IgD-negative memory B cell (primary cell): ENCODE measurements at regions not wholly inside any gene's neighbourhood (a gene's known extent, or its start where the extent isn't known, plus 50 kb on each side); places are given as distances from the start of the nearest gene placed in this dataset.
"Not testable (repeated sequence)": the region's sequence is repeated elsewhere in the genome, so short reads cannot be mapped to it uniquely, and the experiment has no call there.

Source experiments
- H3K27ac Mint-ChIP-seq, 3 donors: one replicate each; pipeline ENCODE4 v1.8.0; 2020 to 2022; ENCODE audit warnings: mild to moderate bottlenecking in 3 of 3, mixed read lengths in 3 of 3, moderate library complexity in 1 of 3
- H3K27me3 Mint-ChIP-seq: one replicate; pipeline ENCODE4 v1.8.0; 2021; ENCODE audit warnings: mixed read lengths
- H3K36me3 Mint-ChIP-seq: one replicate; pipeline ENCODE4 v1.8.0; 2020; ENCODE audit warnings: mild to moderate bottlenecking, mixed read lengths
- H3K4me1 Mint-ChIP-seq, 3 donors: one replicate each; pipeline ENCODE4 v1.8.0; 2020 to 2022; ENCODE audit warnings: mixed read lengths in 3 of 3, mild to moderate bottlenecking in 1 of 3
- H3K4me3 Mint-ChIP-seq, 4 donors: one replicate each; pipeline ENCODE4 v1.8.0; 2020 to 2022; ENCODE audit warnings: mild to moderate bottlenecking in 4 of 4, mixed read lengths in 4 of 4, moderate library complexity in 3 of 4
- H3K9me3 Mint-ChIP-seq, 3 donors: one replicate each; pipeline ENCODE4 v1.8.0; 2020 to 2021; ENCODE audit warnings: mixed read lengths in 3 of 3, mild to moderate bottlenecking in 1 of 3

DNA sequence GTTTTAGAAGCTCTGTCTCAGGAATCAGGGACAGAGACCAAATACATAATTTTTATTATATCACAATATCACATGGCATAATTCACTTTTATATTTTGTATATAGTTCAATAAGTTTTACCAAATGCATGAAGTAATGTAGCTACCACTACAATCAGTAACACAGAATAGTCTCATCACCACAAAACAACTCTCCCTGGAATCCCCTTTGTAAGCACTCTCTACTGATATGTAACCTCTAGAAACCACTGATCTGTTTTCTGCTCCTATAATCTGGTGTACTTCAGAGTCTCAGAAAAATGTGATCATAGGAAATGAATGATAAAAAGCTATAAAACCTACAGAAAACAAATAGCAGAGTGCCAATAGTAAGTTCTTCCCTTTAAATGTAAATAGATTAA, 1465.9 kb downstream of the SPATA31A7 start:
- not testable (repeated sequence) for H3K4me3 Mint-ChIP-seq, H3K36me3 Mint-ChIP-seq, H3K4me1 Mint-ChIP-seq, H3K27ac Mint-ChIP-seq, H3K27me3 Mint-ChIP-seq, H3K9me3 Mint-ChIP-seq

DNA sequence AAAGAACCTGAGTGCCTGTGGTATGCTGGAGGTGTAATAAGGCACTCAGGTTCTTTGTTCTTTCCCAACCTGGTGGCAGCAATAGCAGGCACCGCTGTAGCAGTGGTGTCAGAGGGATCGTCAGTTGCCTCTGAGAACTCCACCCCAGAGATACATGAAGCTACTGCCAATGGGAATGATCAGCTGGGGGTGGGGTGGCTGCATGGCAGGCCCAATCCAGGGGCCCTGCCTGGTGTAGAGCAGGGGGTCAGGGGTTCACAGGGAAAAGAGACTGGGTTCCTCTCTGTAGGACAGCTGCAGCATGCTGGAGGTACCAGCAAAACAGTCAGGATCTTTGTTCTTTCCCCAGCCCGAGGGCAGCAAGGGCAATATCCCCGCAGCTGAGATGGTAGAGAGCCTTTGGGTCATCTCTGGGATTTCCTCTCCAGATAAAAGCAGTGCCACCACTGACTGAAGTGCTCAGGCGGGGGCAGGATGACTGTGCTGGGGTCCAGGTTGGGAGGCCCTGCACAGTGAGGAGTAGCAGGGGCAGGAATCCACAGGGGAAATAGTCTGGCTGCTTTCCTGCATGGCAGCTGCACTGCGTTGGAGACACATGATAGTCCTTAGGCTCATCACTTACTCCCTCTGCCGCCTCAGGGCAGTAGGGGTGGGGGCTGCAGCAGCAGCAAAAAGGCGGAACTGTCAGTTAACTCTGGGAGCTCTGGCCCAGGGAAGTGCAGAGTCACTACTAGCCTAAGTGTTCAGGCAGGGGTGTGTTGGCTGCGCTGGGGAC, 1473.1 kb downstream of the SPATA31A7 start:
- not testable (repeated sequence) for H3K27ac Mint-ChIP-seq, H3K27me3 Mint-ChIP-seq, H3K36me3 Mint-ChIP-seq, H3K9me3 Mint-ChIP-seq, H3K4me3 Mint-ChIP-seq, H3K4me1 Mint-ChIP-seq

DNA sequence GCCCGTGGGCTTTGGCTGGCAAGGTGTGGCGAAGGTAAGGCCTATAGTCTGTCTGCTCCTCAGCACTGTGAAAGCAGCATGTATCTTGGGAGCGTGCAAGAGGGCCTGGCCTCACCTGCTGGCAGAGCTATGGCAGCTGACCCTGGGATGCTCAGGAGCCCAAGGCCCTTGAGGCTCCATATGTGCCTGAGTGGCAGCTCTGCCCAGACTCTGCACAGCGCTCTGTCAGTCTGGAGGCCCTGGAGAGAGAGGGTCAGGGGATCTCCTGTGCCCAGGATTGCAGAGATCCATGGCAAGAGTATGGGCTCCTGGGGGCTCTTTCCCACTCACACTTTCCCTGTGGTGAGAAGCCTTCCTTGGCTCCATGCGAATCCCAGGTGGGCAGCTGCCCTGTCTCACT, 1473.7 kb downstream of the SPATA31A7 start:
- H3K4me3 Mint-ChIP-seq = not testable (repeated sequence)

DNA sequence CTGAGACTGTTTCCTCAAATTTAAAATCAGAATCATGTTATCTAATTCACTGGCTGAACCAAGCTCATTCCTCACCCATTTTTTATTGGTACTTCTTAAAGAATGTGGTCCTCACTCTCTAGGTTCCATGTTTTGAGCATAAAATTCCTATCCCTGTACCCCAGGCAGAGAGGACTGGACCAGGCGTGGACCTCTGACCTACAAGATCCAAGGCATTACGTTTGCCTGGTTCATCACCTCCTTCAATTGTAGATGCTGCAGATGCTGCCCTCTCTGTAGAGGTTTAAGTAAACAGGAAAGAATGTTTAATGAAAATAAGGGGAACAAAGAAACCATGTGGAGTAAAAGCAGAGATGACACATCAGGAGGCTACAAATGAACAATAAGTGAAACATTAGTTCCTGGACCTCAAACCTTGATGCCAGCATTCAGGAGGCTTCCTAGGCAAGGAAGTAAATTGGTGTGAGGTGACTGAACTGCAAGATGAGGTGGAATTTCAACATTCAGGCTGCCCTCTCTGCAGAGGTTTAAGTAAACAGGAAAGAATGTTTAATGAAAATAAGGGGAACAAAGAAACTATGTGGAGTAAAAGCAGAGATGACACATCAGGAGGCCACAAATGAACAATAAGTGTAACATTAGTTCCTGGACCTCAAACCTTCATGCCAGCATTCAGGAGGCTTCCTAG, 1477.4 kb downstream of the SPATA31A7 start:
- not testable (repeated sequence) for H3K4me1 Mint-ChIP-seq, H3K27me3 Mint-ChIP-seq, H3K9me3 Mint-ChIP-seq, H3K27ac Mint-ChIP-seq, H3K4me3 Mint-ChIP-seq, H3K36me3 Mint-ChIP-seq

More for the DNA sequence above, 1473.7 kb downstream of the SPATA31A7 start:
- H3K4me1 Mint-ChIP-seq, H3K27me3 Mint-ChIP-seq, H3K27ac Mint-ChIP-seq, H3K9me3 Mint-ChIP-seq, H3K36me3 Mint-ChIP-seq: not testable (repeated sequence)

DNA sequence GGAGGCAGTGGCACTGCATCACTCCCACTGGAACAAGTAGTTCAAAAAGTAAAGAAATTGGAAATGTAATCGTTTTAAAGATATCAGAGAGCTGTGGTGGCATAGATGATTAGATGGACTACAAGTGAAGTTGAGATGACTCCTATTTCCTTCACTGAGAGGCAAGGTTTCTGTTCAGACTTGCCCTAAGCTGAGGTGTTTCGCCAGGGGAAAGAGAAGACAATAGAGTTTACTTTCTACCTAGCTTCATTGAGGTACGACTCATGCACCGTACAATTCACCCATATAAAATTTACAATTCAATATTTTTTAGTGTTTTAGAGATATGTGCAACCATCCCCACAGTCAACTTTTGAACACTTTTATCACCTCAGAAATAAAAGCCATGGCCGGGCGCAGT, 1487.2 kb downstream of the SPATA31A7 start:
- not testable (repeated sequence) for H3K27ac Mint-ChIP-seq, H3K9me3 Mint-ChIP-seq, H3K4me1 Mint-ChIP-seq, H3K27me3 Mint-ChIP-seq, H3K36me3 Mint-ChIP-seq, H3K4me3 Mint-ChIP-seq

DNA sequence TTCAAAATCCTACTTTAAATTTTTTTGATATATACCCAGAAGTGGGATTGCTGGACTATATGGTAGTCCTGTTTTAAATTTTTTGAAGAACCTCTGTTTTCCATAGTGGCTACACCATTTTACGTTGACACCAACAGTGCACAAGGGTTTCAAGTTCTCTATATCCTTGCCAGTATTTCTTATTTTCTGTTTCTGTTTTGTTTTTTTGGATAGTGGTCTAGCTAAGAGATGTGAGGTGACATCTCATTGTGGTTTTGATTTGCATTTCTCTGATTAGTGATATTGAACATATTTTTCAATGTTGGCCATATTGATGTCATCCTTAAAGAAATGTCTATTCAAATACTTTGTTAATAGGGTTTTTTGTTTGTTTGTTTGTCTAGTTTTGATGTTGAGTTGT, 1488.5 kb downstream of the SPATA31A7 start:
- not testable (repeated sequence) for H3K27ac Mint-ChIP-seq, H3K9me3 Mint-ChIP-seq, H3K4me1 Mint-ChIP-seq, H3K27me3 Mint-ChIP-seq, H3K4me3 Mint-ChIP-seq, H3K36me3 Mint-ChIP-seq

DNA sequence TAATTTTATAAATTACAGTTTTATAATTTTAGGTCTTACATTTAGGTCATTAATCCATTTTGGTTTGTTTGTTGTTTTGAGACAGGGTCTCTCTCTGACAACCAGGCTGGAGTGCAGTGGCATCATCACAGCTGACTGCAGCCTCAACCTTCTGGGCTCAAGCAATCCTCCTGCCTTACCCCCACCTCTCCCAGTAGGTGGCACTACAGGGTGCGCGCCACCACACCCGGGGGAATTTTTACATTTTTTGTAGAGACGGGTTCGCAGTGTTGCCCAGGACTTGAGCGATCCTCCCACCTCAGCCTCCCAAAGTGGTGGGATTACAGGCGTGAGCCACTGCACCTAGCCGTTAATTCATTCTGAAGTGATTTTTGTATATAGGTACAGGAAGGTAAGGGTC, 1489.2 kb downstream of the SPATA31A7 start:
- H3K4me3 Mint-ChIP-seq, H3K36me3 Mint-ChIP-seq, H3K27me3 Mint-ChIP-seq, H3K9me3 Mint-ChIP-seq, H3K27ac Mint-ChIP-seq, H3K4me1 Mint-ChIP-seq: not testable (repeated sequence)

DNA sequence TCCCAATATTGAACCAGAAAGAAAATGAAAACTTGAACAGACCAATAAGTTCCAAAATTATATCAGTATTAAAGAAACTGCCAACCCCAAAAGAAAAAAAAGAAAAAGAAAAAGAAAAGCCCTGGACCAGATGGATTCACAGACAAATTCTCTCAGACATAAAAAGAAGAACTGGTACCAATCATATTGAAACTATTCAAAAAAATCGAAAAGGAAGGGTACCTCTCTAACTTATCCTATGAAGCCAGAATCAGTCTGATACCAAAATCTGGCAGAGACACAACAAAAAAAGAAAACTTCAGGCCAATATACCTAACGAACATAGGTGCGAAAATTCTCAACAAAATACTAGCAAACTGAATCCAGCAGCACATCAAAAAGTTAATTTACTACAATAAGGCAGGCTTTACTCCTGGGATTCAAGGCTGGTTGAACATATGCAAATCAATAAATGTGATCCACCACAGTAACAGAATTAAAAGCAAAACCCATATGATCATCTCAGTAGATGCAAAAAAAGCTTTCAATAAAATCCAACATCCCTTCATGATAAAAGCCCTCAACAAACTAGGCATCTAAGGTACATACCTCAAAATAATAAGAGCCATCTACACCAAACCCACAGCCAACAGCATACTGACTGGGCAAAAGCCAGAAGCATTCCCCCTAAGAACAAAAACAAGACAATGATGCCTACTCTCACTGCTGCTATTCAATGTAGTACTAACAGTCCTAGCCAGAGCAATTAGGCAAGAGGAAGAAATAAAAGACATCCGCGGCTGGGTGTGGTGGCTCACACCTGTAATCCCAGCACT, 1495.2 kb downstream of the SPATA31A7 start:
- not testable (repeated sequence) for H3K4me3 Mint-ChIP-seq, H3K4me1 Mint-ChIP-seq, H3K9me3 Mint-ChIP-seq, H3K27ac Mint-ChIP-seq, H3K27me3 Mint-ChIP-seq, H3K36me3 Mint-ChIP-seq

DNA sequence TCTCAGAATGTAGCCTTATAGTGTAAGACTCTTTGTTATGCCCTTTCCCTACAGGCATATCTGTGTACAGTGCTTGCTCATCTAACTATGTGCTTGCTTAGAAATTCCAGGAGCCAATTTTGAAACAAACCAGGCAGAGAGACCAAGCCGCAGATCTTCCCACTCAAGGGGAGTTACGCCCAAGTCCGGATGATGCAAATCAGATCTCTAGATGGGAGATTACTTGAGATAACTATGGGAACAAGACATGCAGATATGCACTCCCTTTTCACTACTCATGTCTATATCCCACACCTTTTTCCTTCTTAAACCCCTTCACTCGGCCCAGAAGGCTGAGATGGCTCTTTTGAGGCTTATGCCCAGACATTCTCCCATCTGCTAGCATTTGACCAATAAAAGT, 1496.5 kb downstream of the SPATA31A7 start:
- not testable (repeated sequence) for H3K4me1 Mint-ChIP-seq, H3K4me3 Mint-ChIP-seq, H3K9me3 Mint-ChIP-seq, H3K27me3 Mint-ChIP-seq, H3K36me3 Mint-ChIP-seq, H3K27ac Mint-ChIP-seq

DNA sequence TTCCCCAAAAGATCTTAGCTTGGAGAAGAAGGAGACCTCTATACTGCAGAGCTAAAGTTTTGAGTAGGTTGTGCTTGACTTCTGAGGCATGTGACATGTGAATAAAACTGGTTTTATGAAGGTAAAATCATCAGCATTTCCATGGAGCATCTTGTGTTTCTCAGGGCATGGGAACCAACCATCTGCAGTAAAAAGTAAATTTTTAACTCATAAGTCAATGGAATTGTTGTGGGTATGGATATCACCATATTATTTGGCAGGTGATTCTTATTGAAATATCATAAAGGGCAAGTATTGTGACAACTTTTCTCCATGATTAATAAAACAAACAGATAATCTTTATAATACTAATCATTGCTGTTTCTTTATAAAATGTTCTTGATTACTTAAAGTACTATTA, 1503.2 kb downstream of the SPATA31A7 start:
- not testable (repeated sequence) for H3K27me3 Mint-ChIP-seq, H3K4me1 Mint-ChIP-seq, H3K27ac Mint-ChIP-seq, H3K9me3 Mint-ChIP-seq, H3K36me3 Mint-ChIP-seq, H3K4me3 Mint-ChIP-seq

DNA sequence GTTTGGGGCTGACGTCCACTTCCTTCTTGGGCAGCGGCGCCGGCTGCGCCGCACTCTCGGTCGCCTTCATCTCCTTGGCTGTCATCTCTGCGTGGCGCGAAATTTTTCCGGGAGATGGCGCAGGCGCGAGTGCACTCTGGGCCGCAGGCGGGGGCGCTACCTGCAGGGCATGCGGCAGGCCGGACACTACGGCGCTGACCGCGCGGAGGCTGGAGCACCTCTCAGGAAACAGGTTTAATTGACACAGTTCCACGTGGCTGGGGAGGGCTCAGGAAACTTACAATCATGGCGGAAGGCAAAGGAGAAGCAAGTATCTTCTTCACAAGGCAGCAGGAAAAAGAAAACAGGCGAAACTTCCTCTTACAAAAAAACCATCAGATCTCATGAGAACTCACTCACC, 1521.5 kb downstream of the SPATA31A7 start:
- not testable (repeated sequence) for H3K36me3 Mint-ChIP-seq, H3K4me1 Mint-ChIP-seq, H3K27me3 Mint-ChIP-seq, H3K4me3 Mint-ChIP-seq, H3K9me3 Mint-ChIP-seq, H3K27ac Mint-ChIP-seq

DNA sequence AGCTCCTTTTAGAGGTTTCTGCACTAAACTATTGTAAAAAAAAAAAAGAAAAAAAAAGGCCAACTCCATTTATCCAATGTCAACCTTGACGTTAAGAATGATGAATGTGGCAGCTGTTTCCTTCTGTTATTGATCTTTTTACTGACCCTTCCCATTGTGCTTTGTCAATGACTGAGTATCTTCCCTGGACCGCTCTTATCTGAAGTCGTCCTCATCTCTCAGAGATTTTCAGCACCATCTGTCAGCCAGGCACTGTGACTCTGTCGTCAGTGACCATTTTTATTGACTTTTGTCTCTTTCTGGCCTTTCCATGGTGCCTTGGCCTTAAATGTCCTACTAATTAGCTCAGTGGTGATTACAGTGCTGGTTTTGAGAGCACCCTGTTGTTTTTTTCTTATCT, 1535.7 kb downstream of the SPATA31A7 start:
- not testable (repeated sequence) for H3K27me3 Mint-ChIP-seq, H3K36me3 Mint-ChIP-seq, H3K9me3 Mint-ChIP-seq

DNA sequence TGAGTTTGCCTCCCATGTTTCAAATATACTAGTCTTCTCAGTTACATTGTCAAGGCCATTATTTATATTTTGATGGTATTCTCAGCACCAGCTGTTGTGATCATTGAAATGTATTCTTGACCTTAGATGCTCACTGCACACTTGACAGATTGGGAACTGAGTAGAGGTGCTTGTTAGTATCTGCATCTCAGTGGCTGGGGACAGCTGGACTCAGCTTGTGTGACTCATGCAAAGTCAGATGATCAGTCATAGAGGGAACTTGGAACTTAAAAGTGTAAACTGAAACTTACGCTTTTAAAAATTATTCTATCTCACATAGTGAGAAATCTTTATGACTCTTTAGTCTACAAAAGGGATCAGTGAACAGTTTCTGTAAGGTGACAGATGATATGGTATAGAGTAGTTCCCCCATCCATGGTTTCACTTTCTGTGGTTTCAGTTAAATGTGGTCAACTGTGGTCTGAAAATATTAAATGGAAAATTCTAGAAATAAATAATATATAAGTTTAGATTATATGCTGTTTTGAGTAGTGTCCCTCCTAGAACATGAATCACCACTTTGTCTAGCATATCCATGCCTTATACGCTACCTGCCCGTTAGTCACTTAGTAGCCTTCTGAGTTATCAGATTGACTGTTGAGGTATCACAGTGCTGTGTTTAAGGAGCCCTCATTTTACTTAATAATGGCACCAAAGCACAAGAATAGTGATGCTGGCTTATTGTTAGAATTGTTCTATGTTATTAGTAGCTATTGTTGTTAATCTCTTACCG, 1540.6 kb downstream of the SPATA31A7 start:
- not testable (repeated sequence) for H3K27me3 Mint-ChIP-seq, H3K4me3 Mint-ChIP-seq, H3K4me1 Mint-ChIP-seq, H3K27ac Mint-ChIP-seq, H3K36me3 Mint-ChIP-seq, H3K9me3 Mint-ChIP-seq

More for the DNA sequence above, 1535.7 kb downstream of the SPATA31A7 start:
- not testable (repeated sequence) for H3K27ac Mint-ChIP-seq, H3K4me3 Mint-ChIP-seq, H3K4me1 Mint-ChIP-seq

DNA sequence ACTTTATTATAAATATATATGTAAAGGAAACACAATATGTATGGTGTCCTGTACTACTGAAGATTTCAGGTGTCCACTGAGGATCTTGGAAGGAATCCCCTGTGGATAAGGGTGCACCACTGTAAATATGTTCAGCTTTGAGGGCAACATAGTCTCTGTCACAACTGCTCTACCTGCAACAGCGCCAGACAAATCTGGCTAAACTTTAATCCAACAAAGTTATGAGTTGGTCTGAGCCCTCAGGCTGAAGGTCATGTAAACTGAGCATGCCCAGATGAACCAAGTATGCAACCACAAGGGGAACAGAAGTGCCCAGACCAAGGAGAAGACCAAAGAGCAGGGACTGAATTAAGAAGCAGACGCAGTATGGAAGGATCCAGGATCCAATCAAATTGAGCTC, 1541.2 kb downstream of the SPATA31A7 start:
- not testable (repeated sequence) for H3K4me3 Mint-ChIP-seq, H3K4me1 Mint-ChIP-seq, H3K36me3 Mint-ChIP-seq

DNA sequence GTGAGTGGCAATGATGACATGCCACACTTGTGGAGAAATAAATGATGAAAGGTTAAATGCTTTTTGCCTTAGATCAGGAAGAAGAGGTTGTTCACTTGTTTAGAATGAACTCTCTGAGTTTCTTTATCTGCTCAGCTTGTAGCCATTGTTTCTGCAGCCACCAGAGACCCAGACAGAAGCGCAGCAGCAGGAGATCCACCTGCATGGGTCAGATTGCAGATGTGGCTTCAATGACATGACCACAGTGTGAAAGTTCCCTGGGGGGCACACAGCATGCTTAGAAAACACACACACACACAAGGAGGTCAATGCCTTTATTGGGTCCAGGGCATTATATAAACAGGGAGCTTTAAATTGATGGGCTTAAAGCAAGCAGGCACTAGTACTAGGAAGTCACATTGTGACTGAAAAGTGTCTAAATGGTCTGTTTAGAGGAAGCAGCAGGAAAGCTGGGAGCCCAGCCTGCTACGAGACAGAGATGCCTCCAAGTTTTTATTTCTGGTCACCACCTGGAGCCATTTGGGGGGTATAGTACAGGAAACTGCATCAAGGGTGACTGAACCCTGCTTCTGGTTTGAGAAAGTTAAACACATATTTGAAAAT, 1547.3 kb downstream of the SPATA31A7 start:
- not testable (repeated sequence) for H3K9me3 Mint-ChIP-seq, H3K27ac Mint-ChIP-seq, H3K4me3 Mint-ChIP-seq, H3K36me3 Mint-ChIP-seq, H3K27me3 Mint-ChIP-seq, H3K4me1 Mint-ChIP-seq

More for the DNA sequence above, 1541.2 kb downstream of the SPATA31A7 start:
- not testable (repeated sequence) for H3K27me3 Mint-ChIP-seq, H3K27ac Mint-ChIP-seq, H3K9me3 Mint-ChIP-seq
